ENCODE measurements at regions not wholly inside any gene's neighbourhood (a gene's known extent, or its start where the extent isn't known, plus 50 kb on each side); places are given as distances from the start of the nearest gene placed in this dataset. TPM values are rescaled to one million over a fixed set of nuclear protein-coding genes. Genes with fewer than 3 reads are reported as not detected.
A peak's percentile ranks its signal among the peaks of the same experiment; 100 is the strongest.

DNA sequence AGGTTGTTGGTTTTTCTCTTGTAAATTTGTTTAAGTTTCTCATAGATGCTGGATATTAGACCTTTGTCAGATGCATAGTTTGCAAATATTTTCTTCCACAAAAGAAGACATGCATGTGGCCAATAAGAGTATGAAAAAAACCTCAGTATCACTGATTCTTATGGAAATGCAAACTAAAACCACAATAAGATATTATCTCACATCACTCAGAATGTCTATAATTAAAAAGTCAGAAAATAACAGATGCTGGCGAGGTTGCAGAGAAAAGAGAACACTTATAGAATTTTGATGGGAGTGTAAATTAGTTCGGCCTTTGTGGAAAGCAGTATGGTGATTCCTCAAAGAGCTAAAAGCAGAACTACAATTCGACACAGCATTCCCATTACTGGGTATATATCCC is 1355.6 kb downstream of the FAM133A start:
- no peak for DNase-seq (ENCODE audit: low read depth in 2 of 3, low spot score in 2 of 3)

GRCh38 chrX:95040104-95040503 is 1366.1 kb downstream of the FAM133A start:
- no peak for DNase-seq (ENCODE audit: low read depth in 2 of 3, low spot score in 2 of 3)

- DNase-seq (ENCODE audit: low read depth in 2 of 3, low spot score in 2 of 3) = no peak
Observed at GRCh38 chrX:95044331-95044730, 1370.3 kb downstream of the FAM133A start.

DNA sequence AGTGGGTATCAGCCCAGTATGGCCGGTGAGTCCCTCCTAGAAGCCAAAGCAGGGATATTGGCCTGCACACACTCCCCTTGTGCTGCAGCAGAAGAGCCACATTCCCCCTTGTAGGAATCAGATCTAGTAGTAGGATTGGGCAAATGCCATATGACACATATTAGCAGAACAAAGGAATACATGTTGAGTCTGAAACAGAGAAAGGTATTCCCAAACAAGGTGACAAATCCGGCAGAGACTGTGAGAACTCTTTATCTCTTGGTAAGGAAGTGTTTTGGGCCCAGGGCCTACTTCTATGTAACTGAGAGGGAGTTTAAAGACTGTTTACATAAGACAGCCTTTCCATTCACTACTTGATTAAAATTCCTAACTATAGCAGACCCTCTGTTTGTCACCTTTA is 1382.0 kb downstream of the FAM133A start:
- no peak for DNase-seq (ENCODE audit: low read depth in 2 of 3, low spot score in 2 of 3)

- no peak for DNase-seq (ENCODE audit: low read depth in 2 of 3, low spot score in 2 of 3)
Observed at GRCh38 chrX:95056901-95057300, 1382.9 kb downstream of the FAM133A start.

DNA sequence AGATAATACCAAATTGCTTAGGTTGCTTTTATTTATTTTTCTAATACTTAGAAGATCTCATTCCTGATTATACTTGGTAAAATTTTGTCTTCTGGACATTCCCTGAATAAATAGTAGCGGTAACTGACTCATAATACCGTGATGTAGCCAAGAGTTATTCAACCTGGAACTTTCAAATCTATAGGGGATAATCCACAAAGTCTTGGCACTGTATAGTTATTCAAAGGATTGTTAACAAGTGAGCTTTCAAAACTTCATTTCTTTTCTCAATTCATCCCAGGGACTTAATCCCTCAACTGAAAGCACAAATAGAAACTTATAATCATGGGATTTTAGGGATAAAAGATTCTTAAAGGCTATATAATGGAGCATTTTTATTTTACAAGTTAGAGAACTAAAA is 1383.3 kb downstream of the FAM133A start:
- DNase-seq (ENCODE audit: low read depth in 2 of 3, low spot score in 2 of 3) = no peak

- no peak for DNase-seq (ENCODE audit: low read depth in 2 of 3, low spot score in 2 of 3)
Observed at GRCh38 chrX:95058815-95059214, 1384.8 kb downstream of the FAM133A start.

DNA sequence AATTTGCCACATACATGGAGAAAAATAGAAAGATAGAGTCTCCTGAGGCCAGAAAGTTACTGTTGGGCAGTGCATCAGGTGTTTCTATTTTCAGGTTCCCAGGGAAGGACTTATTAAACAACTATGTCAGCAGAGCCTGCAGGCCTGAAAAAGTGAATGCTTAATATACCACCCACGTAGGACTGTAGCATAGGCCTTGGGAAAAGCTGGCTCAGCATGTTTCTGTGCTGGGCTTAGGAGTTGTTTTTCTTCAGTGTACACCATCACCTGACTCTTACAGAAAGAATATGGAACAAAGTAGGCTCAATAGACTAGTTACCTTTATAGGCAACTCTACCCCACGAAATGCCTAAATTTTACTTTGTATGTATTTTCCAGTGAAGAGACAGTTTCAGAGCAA is 1385.9 kb downstream of the FAM133A start:
- no peak for DNase-seq (ENCODE audit: low read depth in 2 of 3, low spot score in 2 of 3)

DNA sequence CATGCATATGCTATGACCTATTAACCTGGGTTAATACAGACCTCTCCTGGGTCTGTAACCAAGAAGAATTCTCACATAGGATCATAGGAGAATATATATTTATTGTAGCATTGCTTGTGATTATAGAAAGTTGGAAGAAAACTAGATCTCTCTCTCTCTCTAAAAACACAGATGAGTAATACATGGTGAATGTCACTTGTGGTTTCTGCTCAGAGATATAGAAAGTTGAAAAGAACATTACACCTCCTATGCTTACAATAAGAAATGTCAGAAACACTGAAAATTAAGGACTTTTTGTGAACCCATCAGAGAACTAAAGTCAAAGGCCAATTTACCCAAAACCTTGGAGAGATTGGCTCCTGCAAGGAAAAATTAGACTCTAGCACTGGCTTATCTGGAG is 1389.5 kb downstream of the FAM133A start:
- no peak for DNase-seq (ENCODE audit: low read depth in 2 of 3, low spot score in 2 of 3)

DNA sequence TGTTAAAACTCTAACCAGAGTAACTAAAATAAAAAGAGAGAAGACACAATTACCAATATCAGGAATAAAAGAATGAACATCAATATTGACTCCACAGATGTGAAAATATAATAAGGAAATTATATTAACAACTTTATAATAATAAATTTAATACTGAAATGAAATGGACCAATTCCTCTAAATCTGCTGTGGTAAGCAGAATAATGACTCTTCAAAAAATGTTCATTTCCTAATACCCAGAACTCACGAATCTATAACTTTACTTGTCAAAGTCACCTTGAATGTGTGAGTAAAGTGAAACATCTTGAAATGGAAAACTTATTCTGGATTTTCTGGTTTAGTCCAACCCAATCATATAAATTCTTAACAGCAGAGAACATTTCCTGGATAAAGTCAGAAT is 1391.1 kb downstream of the FAM133A start:
- DNase-seq (ENCODE audit: low read depth in 2 of 3, low spot score in 2 of 3) = no peak

GRCh38 chrX:95071052-95071451 is 1397.0 kb downstream of the FAM133A start:
- no peak for DNase-seq (ENCODE audit: low read depth in 2 of 3, low spot score in 2 of 3)

- no peak for DNase-seq (ENCODE audit: low read depth in 2 of 3, low spot score in 2 of 3)
Observed at GRCh38 chrX:95071621-95072020, 1397.6 kb downstream of the FAM133A start.

GRCh38 chrX:95076449-95076848 is 1402.4 kb downstream of the FAM133A start:
- peak in 1 of 3 donors; percentile 4 for DNase-seq (ENCODE audit: low read depth in 2 of 3, low spot score in 2 of 3)

- no peak for DNase-seq (ENCODE audit: low read depth in 2 of 3, low spot score in 2 of 3)
Observed at GRCh38 chrX:95101851-95102390, 1427.9 kb downstream of the FAM133A start.

GRCh38 chrX:95117556-95117955 is 1443.5 kb downstream of the FAM133A start:
- no peak for DNase-seq (ENCODE audit: low read depth in 2 of 3, low spot score in 2 of 3)

GRCh38 chrX:95145848-95146490 is 1472.0 kb downstream of the FAM133A start:
- DNase-seq (ENCODE audit: low read depth in 2 of 3, low spot score in 2 of 3) = no peak

DNA sequence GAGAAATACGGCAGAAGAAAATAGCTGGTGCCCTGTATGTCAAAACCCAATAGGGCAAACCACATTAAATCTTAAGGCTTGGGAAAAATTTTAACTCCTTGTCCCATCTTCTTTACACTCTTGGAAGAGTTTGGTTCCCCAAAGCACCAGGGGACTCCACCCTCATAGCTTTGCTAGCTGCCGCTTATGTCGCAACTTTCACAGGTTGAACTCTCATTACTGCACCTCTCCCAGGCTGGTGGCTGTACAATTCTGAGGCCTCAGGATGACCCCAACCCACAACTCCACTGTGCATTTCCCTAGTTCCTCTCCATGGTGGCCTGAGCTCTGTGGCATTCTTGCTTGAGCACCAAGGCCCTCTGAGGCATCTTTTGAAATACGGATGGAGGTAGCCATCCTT is 1478.8 kb downstream of the FAM133A start:
- DNase-seq (ENCODE audit: low read depth in 2 of 3, low spot score in 2 of 3) = no peak

- DNase-seq (ENCODE audit: low read depth in 2 of 3, low spot score in 2 of 3) = no peak
Observed at GRCh38 chrX:95156566-95156965, 1482.6 kb downstream of the FAM133A start.

Small RNAs in the stretch of these regions (small RNA-seq; reads per million reads assigned to genes)
- gene MIR548M = not detected
